ENCODE measurements at regions not wholly inside any gene's neighbourhood (a gene's known extent, or its start where the extent isn't known, plus 50 kb on each side); places are given as distances from the start of the nearest gene placed in this dataset.

- no peak for DNase-seq
Measured at GRCh38 chr19:29093553-29093908, 119.4 kb downstream of the UQCRFS1 start.

- DNase-seq: no peak
Measured at GRCh38 chr19:29092712-29093552, 120.0 kb downstream of the UQCRFS1 start.

DNA sequence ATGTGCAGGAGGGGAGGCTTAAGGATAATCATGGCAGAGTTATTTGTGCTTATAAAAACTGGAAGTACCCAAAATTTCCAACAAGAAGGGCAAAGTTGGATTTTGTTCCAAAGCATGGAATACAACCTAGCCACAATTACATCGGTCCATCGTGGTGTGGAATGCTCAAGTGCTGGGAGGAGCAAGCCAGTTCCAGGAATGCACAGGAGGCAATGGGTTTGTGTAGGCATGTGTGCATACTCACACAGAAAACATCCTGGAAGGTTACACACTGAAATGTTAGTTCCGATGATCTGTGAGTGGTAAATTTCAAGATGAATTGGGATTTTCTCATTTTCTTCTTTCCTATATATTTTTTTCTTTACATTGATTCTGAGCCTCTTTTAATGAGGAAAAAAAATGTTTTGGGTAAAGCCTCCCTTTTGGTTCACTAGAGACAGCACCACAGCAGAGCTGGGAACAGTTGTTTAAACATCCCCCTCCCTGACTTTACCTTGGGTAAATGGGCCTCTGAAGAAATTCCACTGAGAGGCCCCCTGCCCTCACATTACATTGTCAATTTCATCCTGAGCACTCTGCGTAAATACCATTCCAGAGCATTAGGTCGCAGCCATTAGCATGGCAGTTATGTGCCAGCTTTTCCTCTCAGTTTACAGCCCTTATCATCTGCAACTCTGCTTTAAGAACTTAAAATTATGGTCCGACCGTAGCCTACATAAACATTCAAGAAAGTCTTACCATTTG, 122.0 kb downstream of the UQCRFS1 start:
- no peak for DNase-seq

DNA sequence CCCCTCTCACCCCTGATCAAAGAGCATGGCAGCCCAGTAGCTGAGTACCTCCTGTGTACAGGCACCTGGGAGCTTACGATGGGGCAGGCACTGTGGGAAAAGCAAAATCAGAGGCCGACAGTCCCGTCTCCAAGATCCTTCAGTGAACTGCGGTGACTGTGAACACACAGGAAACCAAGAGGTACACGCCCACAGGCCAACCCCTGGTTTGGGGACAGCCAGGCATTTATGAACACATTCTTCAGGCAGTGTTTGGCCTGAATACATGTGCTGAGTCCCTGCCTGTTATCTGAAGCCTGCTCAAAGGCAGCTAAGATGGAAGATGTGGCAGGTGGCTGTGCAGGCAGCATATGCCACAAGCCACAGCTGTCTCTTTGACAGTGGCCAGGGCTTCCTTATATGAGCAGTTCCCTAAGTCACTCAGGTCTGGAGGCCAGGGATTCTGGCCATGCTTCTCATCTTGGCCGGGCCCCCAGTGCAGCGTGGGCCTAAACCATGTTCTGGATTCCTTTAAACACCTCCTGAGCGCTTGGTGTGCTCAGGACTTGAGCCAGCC, 123.6 kb downstream of the UQCRFS1 start:
- DNase-seq: no peak

- no peak for DNase-seq
Measured at GRCh38 chr19:29088761-29089160, 124.2 kb downstream of the UQCRFS1 start.

DNA sequence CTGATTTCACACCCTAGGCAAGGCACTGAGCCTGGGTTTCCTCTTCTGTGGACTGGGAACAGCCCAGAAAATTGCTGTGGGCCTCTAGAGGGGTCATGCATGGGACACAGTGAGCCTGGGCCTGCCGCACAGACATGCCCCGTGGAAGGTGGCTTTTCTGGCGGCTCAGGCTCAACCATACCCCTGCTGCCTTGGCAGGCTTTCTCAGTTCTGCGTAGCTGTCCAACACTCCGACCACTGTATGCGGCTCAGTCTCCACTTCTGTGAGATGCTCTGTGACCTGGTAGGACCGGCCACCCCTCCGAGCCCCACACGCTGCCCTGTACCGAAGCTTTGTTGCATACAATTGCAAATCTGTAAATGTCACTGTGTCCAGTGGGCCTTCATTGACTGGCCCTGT, 126.3 kb downstream of the UQCRFS1 start:
- DNase-seq: no peak

- no peak for DNase-seq
Measured at GRCh38 chr19:29086182-29086581, 126.8 kb downstream of the UQCRFS1 start.

GRCh38 chr19:29085630-29086029, 127.3 kb downstream of the UQCRFS1 start:
- DNase-seq: no peak

DNA sequence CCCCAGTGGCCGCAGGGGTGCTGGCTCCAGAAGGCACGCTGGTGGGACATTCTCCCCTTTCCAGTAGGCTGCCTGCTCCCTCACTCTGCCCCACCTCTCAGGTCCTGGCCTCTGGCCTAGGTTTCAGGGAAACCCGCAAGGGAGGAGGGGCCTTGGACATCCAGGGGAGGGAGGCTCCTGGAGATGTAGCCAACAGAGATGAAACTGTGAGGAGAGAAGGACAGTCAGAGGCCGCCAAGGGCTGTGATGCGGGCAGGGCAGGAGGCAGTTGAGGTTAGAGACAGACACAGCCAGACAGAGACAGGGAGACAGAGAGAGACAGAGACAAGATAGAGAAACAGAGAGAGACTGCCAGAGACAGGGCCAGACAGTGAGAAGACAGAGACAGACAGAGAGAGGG, 127.7 kb downstream of the UQCRFS1 start:
- no peak for DNase-seq

DNA sequence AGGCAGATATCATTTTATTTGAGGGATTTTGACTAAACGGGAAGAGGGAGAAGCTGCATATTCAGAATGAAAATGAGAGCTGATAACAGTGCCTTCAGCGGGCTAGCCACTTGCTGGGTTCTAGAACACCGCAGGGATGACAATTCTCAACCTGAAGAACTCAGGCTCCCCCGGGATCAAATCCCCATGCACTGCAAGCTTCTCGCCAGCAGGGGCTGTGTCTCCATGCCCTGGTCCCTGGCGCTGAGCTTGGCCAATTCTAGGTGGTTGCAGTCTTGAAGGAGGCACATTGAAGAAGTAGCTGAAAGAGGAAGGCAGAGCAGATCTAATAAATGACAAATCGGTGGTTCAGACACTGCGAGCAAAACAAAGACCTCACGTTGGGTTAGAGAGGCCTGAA, 128.7 kb downstream of the UQCRFS1 start:
- no peak for DNase-seq

- no peak for DNase-seq
Measured at GRCh38 chr19:29083863-29084262, 129.1 kb downstream of the UQCRFS1 start.

DNA sequence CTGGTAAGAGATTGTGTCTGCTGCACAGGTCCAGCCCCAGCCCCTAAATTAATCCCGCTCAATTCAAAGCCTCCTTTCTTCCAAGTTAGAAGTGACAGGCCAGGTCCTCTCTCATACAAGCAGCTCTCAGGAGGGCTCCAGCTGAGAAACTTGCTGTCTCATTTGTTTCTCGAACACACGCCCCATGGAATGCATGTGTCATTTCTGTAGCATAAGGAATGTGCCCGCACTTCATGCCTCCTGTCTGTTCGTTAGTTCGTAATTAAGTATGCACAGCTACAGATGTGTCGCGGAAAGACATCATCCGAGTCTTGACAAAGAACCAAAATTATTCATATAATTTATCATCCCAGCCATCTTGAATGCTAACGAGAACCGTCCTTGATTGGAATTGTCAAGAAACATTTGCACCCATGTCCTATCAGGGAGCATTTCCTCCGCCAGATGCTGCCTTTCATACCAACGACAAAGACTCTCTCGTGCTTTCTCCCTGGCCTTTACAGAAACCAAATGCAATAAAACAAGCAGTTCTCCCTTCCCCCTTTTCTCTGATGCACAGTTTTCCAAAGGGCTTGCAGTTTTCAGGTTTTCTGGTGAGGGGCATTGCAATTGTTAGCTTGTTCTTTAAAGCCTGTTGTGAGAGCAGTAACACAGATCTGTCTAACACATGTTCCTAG, 133.5 kb downstream of the UQCRFS1 start:
- no peak for DNase-seq

- DNase-seq: no peak
Measured at GRCh38 chr19:29076963-29077362, 136.0 kb downstream of the UQCRFS1 start.

- no peak for DNase-seq
Measured at GRCh38 chr19:29076161-29076560, 136.8 kb downstream of the UQCRFS1 start.

- DNase-seq: no peak
Measured at GRCh38 chr19:29075149-29075548, 137.8 kb downstream of the UQCRFS1 start.

DNA sequence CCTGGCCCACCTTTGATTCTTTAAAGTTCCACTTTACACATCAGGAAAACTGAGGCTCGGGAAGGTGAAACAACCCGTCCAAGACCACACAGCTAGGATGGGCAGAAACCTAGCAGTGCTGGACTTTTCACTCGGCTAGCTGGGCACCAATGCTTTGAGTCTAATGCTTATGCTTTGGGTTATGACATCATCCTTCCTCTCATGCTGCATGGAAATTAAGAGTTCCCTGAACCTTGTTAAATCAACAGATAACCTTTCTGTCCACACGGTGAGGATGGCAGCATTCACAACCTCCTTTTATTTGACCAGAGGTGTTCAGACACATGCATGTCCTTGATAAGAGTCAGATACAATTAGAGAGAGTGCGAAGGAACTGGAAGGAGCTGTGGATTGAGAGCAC, 138.4 kb downstream of the UQCRFS1 start:
- no peak for DNase-seq

DNA sequence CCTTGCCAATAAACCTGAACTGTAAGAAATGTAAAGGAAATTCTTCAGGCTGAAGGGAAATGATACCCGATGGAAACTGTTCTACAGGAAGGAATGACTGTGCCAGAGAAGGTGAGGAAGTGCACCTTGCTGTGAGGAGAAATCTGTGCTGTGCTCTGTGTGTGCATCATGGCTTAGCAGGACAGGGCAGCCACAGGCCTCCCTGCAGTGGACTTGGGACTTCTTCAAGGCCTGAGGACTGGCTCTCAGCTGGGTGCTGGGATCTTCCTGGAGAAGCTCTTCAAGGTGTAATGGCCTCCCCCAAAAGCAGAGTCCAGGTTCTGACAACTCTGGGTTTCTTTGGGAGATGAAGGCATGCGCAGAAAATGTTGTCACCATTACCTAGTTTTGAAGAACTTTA, 145.1 kb downstream of the UQCRFS1 start:
- DNase-seq: no peak

DNA sequence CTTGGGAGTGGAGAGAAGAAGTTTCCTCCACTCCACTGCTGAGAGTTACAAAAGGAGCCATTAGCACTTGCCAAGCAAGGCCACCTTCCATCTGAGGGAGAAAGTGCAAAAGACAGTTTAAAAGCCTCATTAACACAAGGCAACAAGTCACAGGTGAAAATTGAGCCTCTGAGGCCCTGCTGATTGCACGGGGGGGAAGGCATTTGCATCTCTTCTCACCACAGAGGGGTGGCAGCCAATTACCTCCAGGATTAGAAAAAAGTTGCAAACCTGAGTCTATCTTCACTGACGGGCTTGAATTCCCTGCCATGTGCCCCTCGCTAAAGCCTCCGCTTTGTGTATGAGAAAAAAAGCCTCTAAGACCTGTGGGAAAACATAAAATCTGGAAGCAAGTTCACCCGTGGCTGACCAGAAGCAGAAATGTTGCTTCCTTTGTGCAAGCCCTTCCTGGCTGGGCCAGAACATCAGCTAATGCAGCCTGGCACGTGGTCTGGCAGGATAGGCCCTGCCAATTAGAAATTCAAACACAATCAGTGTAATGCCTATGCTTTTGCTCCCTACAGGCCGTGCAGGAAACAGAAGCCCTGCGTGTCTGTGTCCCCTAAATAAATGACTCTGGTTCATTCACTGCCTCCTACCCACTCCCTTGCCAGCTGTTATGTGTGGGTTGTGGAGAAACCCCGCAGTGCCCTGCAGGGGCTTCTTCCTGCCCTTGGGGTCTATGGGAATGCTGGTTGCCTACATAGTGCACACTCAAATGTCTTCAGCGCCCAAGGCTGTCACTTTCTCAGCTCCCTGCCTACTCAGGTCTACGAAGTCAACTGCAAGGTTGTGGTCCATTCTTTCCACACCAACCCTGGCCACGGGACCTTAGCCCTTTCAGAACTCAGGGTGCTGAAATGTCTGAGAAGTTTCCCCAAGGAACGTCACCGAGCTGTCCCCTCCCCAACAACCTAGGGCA, 150.2 kb downstream of the UQCRFS1 start:
- DNase-seq: no peak

DNA sequence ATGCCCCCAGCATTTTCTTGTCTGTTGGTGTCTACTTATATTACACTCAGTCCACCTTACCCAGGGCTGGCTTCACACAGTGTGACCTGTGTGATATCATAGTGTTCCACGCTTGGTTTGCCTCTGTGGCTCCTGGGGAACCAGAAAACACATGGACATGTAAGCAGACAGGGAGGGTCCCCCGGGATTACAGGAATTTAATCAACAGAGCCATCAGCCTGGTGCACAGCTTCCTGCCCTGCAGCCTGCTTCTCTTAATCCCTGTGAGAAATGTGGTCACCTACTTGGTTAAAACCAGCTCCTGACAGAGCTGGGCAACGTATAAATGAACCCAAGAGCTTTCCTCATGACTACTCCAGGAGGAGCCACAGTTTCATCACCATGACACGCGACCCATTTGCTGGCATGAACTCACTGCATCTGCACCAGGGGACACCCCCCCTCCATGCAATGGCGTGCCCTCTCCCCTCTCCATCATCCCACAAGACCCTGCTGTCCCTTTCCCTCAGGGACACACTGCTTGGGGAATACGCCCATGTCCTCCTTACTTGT, 152.1 kb downstream of the UQCRFS1 start:
- no peak for DNase-seq

DNA sequence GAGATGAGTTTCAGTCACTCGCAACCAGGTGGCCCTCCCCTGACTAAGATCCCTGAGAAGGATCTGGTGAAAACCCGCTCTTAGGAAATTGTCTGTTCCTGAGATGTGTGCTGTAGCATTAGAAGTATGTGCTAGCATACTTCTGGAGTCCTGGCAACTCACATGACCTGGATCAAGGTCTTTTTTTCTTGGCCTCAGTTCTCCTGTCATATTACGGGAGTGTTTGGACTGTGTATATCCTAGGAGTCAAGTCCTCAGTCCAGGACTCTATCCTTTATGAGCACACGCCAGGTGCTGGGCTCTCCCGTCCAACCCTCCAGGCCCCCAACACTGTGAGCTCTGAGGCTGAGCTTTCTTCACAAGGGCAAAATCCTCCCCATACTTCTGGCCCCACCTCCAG, 156.4 kb downstream of the UQCRFS1 start:
- no peak for DNase-seq

DNA sequence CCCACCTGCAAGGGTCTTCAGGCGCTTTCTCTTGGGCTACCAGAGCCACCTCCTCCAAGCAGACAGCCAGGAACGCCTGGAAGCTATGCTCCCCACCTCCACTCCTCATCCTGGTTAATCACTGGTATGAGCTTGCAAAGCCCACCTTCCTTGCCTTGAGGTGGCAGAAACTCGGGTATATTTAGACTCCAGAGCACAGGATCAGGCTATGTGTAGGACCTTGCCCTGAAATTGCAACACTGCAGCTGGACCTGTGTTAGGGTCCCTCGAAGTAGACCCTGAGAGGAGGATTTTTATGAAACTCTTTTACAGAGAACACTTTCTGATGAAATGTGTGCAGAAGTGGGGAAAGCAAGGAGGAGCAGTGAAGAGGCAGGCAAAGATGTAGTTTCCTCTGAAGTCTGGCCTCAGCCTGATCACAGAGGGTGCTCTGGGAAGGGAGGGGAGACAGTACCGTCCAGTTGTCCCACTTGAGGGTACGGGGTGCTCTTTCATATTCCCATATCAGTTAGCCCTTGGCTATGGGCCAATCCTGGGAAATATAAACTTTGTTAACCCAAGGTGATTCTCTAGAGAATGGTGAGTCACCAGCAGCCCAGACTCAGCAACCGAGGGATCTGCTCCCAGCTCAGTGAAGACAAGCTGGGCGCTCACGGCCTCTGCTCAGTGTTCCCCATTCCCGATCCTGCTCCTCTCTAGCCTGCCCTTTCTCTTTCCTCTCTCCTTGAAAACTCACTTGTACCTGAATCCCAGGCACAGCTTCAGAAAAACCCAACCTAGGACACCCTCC, 157.9 kb downstream of the UQCRFS1 start:
- DNase-seq: no peak

All from NCI-H2081 treated with DMSO at 0.1 percent for 48 hours (cell line).